ENCODE measurements at regions not wholly inside any gene's neighbourhood (a gene's known extent, or its start where the extent isn't known, plus 50 kb on each side); places are given as distances from the start of the nearest gene placed in this dataset.
"Not testable (repeated sequence)": the region's sequence is repeated elsewhere in the genome, so short reads cannot be mapped to it uniquely, and the experiment has no call there.

- no peak for DNase-seq (ENCODE audit: low spot score in 2 of 2)
- no peak for FAIRE-seq
These were observed 94.7 kb upstream of the EFEMP1 start for GRCh38 chr2:56018267-56018666.

DNA sequence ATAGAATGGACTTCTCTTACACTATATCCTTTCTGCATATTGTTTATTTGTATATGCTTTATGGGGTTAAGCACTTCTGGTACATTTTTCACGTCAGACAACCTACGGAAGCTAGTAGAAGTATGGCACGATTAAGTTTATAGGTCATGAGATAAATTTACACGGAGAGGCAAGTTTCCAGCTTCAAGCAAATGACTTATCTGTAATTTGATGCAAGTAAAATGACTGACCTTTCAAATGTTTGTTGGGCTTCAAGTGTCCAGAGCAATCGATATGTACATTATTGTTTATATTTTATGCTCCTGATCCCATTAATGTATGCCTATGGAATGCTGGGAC, 97.5 kb upstream of the EFEMP1 start:
- FAIRE-seq (no peak), DNase-seq (ENCODE audit: low spot score in 2 of 2) (no peak)

GRCh38 chr2:56021579-56021978, 98.0 kb upstream of the EFEMP1 start:
- no peak for FAIRE-seq
- DNase-seq (ENCODE audit: low spot score in 2 of 2): no peak

DNA sequence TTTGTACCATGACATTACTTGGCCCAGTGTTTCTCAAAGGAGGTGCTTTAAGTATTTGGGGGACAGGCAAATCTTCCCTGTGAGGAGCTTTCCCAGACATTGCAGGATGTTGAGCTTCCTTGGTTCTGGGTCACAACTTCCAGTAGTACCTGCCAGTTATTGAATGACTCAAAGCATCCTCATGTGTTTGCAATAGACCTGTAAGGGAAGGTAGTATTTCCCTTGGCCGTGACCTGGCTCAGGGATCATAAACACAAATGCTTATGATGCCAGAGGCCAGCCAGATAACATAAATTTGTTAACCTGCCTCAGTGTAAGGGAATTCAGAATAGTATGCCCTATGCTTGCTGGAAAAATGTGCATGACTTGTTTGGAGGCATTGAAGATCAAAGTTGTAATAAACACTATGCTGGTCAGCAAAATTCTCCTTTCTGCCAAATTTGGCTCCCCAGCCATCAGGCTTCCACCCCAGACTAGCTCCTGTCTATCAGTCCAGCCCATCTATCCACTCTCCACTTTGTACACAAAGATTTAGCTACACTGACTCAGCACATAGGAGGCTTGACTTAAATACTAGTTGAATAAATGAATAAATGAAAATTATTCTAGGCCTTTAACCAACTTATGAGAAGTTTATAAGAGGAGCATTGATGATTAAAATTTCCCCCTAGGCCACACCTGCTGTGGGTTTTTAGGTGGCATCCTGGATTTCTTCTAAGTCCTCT, 102.0 kb upstream of the EFEMP1 start:
- FAIRE-seq (no peak), DNase-seq (ENCODE audit: low spot score in 2 of 2) (no peak)

DNA sequence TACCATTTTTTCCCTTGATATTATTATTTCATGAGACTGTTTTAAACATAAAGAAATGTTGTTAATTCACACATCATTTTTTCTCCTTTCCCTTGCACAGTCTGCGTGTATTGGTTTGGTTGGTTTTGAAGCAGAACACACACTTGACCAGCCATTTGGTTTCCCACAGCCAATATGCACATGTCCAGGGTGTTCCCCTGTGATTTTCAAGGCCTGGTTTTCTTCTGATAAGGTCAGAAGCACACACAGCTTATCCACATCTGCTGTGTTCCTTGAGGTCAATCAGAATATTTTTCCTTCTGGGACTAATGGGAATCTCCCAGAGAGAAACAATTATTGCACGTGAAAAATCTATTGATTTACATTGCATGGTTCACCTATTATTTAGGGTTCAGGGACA, 103.2 kb upstream of the EFEMP1 start:
- no peak for DNase-seq (ENCODE audit: low spot score in 2 of 2)
- FAIRE-seq: no peak

GRCh38 chr2:56030062-56030461, 106.5 kb upstream of the EFEMP1 start:
- DNase-seq (ENCODE audit: low spot score in 2 of 2): no peak
- FAIRE-seq: no peak

GRCh38 chr2:56030901-56031300, 107.3 kb upstream of the EFEMP1 start:
- FAIRE-seq (no peak), DNase-seq (ENCODE audit: low spot score in 2 of 2) (no peak)

GRCh38 chr2:56034258-56034657, 110.7 kb upstream of the EFEMP1 start:
- FAIRE-seq (no peak), DNase-seq (ENCODE audit: low spot score in 2 of 2) (no peak)

GRCh38 chr2:56040189-56040588, 116.6 kb upstream of the EFEMP1 start:
- DNase-seq (ENCODE audit: low spot score in 2 of 2): no peak
- no peak for FAIRE-seq

- FAIRE-seq (no peak), DNase-seq (ENCODE audit: low spot score in 2 of 2) (no peak)
These were observed 117.3 kb upstream of the EFEMP1 start for GRCh38 chr2:56040834-56041233.

DNA sequence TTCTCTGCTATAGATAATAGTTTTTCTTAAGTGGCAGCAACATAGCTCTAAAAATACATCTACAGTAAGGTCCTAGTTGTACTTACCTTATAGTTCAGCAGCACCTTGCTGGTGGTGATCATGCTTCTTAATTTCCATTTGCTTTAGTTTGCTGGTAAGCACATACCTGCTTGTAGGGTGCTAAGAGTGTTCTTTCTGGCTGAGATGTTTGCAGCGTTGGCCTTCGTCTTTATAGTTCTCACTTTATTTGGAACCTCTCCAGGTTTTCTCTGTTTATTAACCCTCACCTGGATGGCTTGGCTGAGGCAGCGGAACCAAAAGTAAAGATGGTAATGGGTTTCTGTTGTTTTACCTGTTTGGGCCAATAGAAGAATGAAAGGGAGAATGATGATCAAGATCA, 123.6 kb upstream of the EFEMP1 start:
- DNase-seq (ENCODE audit: low spot score in 2 of 2): no peak
- no peak for FAIRE-seq

- FAIRE-seq (no peak), DNase-seq (ENCODE audit: low spot score in 2 of 2) (no peak)
These were observed 125.8 kb upstream of the EFEMP1 start for GRCh38 chr2:56049233-56049845.

GRCh38 chr2:56053679-56054078, 130.1 kb upstream of the EFEMP1 start:
- DNase-seq (ENCODE audit: low spot score in 2 of 2) (no peak), FAIRE-seq (no peak)

- no peak for DNase-seq (ENCODE audit: low spot score in 2 of 2)
- FAIRE-seq: no peak
These were observed 128.4 kb upstream of the CCDC85A start for GRCh38 chr2:56055405-56055804.

GRCh38 chr2:56061327-56061726, 122.5 kb upstream of the CCDC85A start:
- DNase-seq (ENCODE audit: low spot score in 2 of 2); FAIRE-seq: not testable (repeated sequence)

- no peak for FAIRE-seq
These were observed 115.0 kb upstream of the CCDC85A start for GRCh38 chr2:56068746-56069145.

DNA sequence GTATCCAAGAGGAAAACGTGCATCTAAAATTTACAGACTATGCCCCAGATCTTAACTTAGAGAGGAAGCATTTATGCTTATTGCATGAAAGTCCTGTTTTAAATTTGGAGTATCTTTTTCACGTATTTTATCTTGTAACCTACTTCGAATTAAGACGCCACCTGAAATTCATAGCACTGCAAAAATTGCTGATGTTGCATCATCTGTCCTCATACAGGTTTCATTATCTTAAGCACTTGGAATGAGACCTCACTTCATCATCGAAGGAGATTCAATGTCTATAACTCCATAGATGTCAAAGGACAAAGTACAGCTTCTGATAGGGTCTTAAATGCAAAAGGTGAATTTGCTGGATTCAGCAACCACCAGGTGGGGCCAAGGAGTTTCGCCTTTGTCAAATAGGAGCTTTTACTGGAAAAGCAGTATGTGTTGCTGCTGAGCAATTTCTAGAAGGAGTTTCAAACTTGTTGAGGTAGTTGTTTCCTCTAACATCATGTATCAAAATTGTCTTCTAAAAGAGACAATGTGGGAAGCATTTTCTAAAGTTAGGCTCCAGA, 106.4 kb upstream of the CCDC85A start:
- no peak for FAIRE-seq
- no peak for DNase-seq (ENCODE audit: low spot score in 2 of 2)

More at GRCh38 chr2:56068746-56069145, 115.0 kb upstream of the CCDC85A start:
- DNase-seq (ENCODE audit: low spot score in 2 of 2): no peak

DNA sequence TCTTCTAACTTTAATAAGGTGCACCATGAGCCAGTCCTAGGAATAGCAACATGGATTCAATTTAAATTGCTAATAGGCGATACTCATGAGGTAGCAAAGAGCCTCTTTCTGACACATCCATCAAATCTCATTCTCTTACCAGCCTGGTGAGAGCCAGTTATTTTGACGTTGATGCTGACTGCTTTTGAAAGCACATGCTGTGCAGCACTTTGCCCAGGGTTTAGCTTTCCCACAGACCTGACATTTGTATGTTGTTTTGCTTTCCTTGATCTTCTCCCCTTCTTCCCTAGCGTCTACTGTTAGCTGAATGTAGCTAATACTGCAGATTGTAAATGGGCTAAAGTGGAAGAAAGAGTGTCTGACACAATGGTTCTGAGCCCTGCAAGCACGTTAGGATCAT, 101.1 kb upstream of the CCDC85A start:
- FAIRE-seq: no peak
- no peak for DNase-seq (ENCODE audit: low spot score in 2 of 2)

DNA sequence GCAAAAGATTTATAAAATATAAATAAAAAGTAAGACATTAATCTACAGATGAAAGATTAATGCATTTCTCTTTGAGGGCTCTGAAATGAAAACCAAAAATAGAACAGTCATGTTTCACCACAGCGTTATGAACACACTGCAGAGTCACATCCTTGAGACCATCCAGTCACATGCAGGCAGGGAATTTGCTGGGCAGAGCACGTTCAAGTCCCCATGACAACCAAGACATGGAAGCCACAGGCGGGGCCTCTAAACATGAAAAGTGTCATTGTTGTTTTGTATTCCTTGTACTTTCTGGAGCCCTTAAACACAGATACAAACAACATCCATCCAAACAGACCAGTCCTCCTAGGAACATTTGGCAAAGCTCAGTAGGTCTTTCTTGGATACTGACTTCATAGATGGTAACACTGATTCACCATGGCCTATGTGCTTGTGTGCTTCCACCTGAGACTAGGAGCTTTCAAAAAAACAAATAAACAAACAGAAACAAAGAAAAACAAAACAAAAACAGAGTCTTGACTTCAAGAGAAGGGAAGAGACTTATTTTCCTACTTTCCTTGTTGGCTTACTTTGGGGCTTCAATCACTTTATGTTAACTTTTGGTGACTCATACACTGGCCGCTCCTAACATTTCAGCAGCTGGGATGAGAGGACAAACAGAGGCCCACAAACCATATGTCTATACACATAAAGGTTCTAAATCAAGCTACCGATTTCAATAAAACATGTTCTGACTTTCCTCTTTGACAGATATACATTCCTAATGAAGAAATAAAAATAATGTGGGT, 99.5 kb upstream of the CCDC85A start:
- no peak for FAIRE-seq

DNA sequence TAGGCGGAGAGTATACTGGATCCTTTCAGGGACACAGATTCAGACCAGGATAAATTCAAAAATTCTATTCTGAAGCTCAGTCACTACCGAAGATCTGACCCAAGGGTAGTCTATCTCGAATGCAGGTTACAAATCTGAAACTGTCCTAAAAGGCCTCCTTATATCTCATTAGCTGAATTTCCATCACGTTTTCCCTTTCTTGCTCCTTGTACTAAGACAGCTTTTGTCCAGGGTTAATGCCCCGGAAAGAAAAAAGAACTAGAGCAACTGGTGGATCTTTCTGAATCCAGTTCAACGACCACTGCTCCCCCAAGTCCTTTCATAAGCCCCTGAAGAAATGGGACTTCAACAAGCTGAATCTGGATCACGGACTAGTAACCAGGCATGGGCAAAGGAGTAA, 97.5 kb upstream of the CCDC85A start:
- FAIRE-seq (no peak), DNase-seq (ENCODE audit: low spot score in 2 of 2) (no peak)

More for the DNA sequence above, 99.5 kb upstream of the CCDC85A start:
- DNase-seq (ENCODE audit: low spot score in 2 of 2): no peak

DNA sequence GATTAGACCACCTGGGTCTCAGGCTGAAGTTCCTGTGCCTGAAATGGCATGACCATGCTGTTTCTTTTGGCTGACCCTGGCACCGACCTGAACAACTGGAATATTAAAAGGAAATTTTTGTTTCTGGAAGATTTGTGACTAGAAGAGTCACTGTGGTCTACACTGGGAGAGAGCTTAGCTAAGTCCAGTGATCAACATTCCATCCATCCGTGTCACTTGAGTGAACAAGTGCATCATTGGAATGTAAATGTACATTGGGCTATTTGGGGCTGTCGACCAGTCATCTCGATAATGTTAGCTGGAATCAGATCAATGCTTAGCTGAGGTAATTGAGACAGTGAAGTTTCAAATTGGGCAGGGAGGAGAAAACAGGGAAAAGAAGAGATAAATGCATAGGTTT, 95.4 kb upstream of the CCDC85A start:
- DNase-seq (ENCODE audit: low spot score in 2 of 2): no peak

More for the DNA sequence above, 95.4 kb upstream of the CCDC85A start:
- no peak for FAIRE-seq
